Hypothalamus (tissue), 51 donors: ENCODE measurements at regions not wholly inside any gene's neighbourhood (a gene's known extent, or its start where the extent isn't known, plus 50 kb on each side); places are given as distances from the start of the nearest gene placed in this dataset.

Experiments used
- DNase-seq, 51 donors: peaks; one replicate each; lab custom pipeline; 2025; lab: John Stamatoyannopoulos, UW

DNA sequence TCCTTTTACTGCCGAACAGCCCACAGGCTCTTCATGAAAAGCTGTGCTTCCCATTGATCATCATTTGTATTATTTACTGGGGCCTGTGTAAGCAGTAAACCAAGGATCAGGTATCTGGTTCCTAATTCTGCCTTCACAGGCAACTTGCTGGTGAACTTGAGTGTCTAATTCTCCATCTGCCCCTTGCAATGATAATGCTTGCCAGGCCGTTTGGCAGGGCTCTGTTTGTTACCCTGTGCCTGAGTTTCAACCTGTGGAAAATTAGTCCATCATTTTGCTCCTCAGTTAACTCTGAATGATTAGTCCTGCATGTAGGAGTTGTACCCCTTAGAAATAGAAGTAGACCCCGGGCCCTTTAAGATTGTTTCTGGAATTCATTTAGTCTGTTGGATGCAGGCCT lies 298.4 kb upstream of the CADM1 start:
- no peak for DNase-seq

DNA sequence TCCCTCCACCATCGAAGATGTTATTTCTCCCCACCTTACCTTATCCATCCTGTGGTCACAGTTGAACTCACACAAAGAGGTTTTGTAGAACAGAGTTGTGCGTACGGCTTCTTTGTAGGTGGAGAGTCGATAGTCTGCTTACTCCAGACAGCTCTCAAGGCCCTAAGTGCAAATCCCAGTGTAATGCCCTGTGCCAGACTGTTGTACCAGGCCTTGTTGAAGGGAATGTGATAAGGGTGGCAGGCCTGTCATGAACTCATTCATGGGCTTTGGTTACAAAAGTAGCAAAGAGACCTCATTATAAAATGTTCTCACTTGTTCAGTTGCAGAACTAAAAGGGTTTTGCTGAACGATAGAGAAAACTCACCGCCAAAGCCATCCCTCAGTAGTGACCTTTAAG lies 288.7 kb upstream of the CADM1 start:
- DNase-seq, result no peak

DNA sequence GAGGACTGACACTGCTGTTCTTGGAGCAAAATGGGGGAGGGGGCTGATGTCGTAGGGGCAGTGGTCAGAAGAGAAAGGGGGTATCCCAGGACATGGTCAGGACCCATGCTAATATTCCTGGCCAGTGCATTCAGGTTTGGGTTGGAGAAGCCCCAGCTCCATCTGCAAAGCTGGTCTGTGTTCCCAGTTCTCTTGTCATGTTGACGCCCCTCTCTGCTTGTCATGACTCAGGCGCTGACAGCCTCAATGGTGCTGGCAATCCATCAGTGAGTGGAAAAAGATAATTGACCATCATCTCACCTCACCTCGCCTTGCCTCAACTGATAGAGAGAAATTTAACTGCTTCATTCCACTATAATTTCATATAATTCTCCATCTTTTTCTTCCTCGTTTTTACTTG lies 283.1 kb upstream of the CADM1 start:
- DNase-seq, result no peak

DNA sequence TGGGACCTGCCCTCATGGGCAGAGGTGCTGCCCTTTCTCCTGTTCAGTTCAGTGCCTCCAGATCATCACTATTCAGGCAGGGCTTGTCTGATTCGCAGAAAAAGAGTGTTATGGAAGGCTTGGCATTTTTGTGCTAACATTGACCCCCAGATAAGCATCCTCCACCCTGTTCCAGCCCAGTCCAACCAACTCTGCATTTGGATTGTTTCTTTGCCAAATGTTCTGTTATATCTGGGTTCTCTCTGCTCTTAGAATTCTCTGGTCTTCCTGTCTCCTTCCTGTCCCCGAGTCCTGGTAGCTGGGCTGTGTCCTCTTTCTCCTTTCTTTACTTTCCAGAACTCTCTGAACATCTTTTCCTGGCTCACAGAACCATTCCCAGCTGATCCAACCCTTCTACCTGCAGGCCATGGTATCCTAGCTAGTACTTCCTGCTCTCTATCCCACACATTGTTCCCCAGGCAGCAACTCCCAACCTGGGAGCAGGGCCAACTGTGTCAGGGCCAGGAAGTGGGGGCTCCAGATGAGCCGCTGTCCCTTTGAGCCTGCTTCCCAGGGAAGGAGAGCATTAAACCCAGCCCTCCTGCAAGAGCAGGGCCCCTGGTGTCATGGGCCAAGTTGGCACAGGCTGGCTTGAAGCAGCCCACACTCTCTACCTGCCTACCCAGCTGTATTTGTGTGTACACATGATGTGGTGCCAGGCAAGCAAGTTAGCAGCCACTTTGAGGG lies 280.7 kb upstream of the CADM1 start:
- DNase-seq, result no peak

DNA sequence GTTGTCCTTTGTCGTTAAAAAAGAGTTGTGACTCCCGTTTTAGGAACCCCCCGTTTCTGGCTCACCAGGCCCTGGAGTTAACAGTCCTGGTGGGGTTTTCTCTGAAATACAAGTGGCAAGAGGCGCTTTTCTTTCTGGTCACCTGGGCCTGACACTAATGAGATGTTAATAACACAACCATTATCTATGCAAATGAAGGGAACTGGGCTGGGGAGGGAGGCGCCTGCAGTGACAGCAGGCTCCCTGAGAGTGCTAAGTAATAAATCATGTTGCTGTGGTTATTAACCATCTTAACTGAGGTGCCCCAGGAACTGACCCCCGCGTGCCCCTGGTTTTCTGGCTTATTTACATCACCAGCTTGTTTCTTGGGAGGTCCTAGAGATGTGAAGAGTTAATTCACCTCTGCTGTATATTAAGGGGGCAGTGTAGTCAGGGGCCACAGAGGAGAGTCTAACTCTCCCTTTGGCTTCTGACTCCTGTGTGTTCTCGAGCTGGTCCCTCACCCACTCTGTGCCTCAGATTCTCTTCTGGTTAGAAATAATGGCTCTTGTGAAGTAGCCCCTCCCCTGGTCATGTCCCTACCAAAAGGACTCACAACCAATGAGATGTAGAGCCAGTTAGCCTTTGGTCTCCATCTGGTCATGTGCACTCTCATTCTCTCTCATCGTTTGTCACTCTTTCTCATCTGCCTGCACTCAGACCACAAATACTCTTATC lies 276.6 kb upstream of the CADM1 start:
- no peak for DNase-seq

DNA sequence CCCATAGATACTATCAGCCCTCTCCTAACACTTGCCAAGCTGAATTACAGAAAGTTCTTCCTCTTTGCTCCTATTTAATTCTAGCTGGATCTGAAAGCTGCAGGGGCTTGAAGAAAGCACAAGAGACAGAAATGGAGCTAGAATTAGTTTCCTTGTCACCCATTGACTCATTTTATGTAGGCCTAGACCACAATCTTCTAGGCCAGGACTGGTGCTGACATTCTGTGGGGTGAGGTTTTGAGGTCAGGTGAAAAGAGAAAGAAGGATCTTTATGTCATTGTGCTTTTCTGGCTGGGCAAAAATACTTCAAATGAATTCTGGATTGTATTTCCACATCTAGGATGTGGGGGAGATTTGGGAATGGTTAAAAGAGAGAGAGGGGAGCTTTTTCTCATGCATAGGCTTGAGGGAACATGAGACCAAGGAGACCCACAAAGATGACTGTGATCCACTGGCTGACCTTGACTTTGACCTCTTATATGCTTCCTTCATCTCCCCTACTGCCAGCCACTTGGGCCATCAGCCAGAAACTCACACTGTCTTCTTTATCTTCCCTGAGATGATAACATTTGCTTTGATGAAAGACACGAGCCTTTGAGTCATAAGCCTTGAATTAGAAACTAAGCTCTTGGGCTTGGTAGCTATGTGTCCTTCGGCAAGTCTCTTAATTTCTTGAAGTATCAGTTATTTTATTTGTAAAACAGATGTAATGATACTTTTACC lies 274.9 kb upstream of the CADM1 start:
- DNase-seq, result no peak

DNA sequence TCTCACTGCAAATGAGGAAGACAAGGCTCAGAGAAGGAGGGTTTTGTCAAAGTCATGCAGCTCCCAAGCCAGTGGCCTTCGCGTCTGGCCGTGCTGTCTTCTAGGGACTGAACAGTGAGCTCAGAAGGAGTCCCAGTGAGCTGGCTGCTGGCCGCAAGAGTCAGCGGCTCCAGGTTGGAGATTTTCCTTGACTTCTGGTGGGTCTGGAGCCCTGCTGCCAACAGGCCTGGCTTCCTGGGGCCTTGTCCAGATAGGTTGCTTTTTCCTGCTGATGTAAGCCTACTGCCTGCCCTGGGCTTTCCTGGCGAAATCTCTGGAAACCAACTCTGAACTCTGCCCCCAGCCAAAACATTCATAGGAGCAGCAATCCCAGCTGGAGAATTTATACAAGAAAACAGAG lies 272.7 kb upstream of the CADM1 start:
- DNase-seq, result peak in 2 of 51 donors; percentile 3 to 14

DNA sequence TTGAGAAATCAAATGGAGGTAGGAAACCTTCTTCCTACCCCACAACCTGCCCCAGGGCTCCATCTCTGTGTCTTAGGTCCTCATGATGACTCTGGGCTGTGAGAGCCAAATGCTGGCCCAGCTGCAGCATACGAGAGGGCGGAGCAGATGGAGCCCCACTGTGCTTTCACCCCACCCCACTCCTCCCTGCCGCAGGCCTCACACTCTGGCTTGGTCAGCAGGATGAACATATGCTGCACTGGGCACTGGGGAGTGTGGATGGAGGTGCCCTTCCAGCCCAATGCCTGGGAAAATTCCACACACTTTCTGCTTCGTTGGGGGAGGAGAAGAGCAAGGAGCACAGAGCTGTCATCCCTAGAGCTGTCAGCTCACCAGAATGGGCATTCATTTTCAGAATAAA lies 271.6 kb upstream of the CADM1 start:
- DNase-seq, result no peak

DNA sequence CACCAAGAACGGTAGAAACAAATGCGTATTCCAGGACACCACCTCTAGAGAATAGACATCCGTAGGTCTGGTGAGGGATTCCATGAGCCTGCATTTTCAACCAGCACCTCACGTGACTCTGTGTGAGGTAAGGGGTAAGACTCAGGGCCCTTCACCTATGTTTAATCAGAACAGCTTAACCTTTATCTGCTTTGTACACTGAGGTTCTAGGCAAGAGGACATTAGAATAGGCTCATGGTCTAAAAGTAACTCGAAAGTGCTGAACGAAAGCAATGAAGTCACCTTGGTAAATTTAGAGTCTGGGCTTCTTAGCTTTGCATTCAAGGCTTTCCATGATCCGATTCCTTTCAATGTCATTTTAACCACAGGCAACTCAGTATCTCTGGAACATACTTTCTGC lies 270.5 kb upstream of the CADM1 start:
- DNase-seq, result no peak

DNA sequence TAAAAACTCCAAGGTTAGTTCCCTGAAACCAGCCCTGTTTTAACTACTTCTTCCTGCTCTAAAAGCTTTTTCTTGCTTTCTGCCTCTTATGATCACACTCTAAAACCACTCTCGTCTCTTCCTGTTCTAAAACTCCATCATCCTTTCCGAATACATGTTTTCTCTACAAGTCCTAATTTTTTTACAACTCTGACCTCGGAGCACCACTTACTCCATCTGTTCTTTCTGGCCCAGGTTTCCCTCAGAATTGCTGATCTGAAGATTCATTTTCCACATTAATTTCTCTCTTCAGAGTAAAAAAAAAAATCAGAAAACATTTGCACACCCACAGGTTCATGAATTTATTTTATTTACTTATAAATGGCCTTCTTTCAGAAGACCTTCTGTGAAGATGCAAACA lies 265.7 kb upstream of the CADM1 start:
- no peak for DNase-seq

DNA sequence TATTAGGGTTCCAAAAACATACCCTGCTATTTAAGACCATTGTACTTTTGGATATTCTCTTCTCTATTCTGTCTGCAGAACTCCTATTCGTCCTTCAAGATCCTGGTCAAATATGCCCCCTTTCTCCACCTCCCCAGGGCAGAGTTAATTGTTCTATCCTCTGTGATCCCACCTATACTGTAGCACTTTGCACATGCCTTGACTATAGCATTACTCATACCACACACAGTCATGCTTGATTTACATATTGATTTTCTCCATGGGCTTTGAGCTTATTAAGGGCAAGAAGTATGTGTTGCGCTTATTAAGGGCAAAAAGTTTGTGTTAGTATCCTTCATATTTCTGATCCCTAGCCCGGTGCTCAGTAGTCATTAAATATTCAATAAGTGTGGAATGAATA lies 263.7 kb upstream of the CADM1 start:
- DNase-seq, result no peak

DNA sequence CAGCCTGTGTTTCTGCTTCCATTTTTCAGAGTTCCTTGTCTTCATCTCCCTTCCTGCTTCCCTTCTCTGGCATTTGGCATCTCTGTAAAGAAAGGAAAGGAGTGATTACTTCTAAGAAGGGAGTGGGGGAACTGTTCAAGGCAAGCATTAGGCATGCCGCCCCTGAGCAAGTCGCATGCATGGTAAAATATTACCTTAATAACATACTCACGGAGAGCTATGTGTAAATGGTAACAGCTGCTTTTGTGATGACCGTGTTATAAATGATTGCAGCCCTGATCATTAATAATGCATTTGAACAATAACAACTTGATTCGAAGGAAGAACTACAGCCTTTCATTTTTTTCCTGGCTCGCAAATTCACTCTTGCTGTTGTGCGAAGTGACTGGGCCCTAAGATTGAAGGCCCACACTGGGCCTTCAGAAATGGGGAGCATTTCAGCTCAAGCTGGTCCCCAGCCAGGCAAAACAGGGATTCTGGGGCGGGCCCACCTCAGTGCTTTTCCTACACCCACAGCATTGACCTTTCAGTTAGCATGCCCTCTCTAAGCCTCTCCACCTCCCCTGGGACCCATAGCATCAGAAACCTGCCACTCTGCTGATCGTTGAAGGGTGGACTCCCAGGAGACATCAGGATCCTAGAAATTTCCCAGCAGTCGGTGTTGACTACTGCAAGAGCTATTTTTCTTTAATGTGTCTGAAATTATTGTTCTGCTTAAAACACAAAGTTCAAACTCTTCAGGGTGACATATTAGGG lies 263.0 kb upstream of the CADM1 start:
- DNase-seq, result no peak

DNA sequence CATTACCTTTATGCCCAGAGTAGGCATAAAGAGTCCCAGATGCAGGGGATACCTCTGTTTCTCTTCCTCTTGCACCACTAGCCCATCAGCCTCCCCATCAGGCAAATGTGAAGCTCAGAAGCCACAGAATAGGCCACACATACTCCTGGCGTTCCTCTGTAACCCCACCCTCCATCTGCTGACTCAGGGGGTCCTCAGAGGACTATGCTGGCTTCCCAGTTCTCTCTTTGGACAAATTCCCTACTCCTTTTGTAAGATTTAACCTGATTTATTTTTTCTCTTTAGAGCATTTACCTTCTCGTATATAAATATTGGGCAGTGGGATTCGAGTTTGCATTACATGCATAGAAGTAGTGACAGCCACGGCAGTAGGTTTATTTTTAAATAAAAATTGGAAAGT lies 262.3 kb upstream of the CADM1 start:
- DNase-seq, result no peak

DNA sequence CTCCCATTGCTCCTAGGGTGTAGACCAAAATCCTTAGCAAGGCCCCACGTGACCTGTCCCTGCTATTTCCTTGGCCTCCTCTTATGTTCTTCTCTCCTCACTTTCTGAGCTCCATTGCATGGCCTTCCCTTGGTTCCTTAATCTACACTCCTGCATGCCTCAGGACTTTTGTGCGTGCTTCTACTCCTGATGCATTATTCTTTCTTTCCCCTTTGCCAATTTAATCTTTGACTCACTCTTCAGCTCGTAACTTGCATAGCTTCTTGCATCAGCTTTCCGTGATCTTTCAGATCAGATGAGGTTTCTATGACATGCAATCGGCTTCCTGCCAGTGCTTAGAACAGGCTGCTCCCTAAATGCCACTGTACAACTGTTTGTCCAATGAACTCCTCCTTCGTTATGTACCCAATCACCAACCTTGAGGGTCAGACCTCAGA lies 261.6 kb upstream of the CADM1 start:
- DNase-seq, result no peak

DNA sequence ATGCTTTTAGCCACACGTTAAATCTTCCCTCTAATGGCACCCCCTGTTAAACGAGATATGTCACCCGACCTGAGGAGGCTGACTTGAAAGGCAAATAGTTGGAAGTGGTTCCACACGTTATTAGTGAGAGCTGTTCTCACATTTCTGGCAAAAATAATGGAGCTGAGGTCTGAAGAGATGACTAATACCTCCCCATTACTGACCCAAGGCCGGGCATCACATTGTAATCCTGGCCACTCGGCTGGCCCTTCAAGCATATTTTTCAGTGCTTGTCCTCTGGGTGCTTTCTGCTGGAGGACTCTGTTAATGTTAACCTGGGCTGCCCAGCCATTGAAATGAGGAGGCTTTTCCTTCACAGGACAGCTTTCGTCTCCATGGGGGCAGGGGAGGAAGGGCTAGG lies 260.0 kb upstream of the CADM1 start:
- no peak for DNase-seq

DNA sequence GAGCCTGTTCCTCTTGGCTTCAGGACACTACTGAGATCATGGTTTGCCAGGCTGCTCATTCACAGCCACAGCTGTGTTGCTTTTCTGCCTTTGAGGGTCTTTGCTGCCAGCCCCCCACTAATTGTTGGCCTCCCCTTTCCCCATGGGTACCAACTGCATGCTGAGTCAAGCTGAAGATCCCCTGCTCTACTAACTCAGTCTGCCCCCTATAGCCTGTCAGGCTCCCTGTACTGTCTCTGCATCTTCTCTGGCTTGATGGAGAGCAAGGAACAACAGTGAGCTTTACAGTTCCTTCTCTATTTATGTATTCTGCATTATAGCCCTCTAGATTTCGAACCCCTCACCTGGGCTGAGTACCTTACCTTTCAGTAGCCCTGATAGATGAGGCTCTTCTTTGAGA lies 257.6 kb upstream of the CADM1 start:
- no peak for DNase-seq

DNA sequence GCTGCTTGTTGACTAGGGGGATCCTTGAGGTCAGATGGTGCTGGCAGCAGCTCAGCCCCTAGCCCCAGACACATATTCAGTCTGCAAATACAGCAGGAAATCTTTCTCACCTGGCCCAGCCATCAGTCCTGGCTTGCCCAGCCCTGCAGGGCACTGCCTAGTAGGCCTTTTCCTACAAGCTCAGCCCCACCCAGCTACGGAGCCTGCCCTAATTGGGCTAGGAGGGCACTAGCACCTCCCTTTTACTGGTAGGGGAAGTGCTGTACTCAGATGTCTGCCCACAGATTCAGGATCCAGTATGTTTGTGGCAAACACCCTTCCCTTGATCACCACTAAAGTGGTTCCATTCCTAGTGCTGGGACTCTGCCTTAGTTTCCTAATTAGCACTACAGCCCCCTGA lies 257.1 kb upstream of the CADM1 start:
- DNase-seq, result no peak

DNA sequence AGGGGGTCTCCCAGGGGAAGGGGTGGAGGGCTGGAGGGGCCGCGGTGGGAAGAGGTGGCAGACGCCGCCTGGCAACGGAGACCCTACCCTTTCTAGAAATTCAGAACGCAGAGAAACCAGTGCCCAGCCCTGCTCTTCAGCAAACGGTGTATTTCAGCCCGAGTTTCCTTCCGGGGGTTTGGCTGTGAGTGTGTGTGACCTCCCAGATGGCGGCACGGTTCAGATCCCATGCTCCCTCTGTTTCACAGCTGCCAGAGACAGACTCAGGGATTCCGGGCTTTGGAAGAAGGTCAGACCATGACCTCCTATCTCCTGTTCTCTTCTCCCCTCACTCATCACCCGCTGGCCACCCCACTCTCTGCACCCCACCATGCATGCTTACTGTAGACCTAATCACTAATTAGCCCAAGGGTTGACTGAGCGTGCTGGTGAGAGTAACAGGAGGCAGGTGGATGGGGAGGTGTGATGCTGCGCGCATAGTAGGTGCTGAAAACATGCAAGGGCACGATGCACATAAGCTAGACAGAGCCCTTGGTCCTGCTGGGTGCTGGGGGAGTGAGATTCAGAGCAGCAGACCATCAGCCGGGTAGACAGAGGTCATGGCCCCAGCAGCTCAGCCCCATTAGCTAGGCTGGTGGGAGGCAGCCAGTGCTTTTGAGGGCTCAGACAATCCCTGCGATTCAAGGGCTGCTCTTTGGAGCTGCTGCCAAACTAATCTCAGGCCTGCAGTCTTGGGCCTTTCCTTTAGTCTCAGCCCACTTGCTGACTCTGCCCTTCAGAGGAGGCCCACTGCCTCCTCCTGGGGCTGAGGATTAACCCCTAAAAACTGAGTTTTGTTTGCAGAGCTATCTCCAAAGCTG lies 256.5 kb upstream of the CADM1 start:
- peak in 3 of 51 donors; percentile 13 to 31 (median 16) for DNase-seq

DNA sequence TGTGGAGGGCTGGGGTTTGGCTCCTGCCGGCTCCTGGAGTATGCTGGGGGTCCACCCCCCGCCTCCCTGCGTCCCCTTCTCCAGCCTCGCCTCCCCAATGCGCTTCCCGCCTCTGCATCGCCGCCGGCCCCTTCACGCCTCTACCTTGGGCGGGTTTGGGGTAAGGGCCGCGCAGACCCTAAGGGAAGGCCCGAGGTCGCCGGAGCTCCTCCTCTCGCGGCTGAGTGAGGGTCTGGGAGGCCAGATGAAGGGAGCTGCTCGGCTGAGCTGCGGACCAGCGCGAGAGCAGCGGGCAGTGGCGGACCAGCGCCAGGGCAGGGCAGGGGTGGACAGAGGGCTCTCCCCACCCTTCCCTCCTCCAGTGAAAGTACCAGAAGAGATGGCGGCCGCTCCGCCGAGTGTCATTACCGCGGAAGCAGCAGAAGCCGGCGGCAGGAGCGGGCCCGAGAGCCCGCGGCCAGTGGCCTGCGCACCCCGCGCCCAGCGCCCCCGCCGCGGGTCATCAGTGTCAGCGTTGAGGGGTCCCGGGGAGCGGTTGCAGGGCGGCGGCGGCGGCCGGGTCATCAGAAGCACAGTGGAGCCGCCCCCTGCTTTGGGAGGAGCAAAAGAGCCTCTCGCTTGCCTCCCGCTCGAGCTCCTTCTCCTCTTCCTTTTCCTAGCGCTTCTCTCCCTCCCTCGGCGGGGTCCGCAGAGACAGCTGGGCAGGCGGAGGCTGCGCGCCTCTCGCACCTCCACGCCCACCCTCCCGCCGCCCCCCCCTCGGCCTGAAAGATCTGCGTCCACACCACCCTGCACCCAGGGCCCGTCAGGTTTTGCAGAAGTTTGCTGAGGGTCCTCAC lies 255.6 kb upstream of the CADM1 start:
- peak in 19 of 51 donors; percentile 10 to 58 (median 29) for DNase-seq
